ENCODE measurements at regions not wholly inside any gene's neighbourhood (a gene's known extent, or its start where the extent isn't known, plus 50 kb on each side); places are given as distances from the start of the nearest gene placed in this dataset.

DNA sequence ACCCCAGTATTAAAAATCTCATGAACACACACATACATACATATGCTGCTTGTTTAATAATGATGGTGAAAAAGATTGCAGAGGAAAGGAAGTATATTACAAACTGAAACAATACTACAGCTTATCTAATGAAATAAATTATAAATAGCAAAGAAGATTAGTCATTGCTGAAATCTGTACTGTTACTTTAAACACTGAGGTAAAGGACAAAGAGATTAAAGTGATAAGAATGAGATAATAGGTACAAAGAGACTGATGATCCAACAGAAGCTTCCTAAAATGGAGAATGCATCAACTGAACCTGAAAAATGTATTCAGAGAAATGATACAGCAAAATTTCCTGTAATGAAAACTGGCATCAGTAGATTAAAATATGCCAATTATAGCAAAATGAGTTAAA, 91.5 kb upstream of the KCND2 start:
- intact Hi-C loops (cut with DNase I), result no loop called here
- H3K4me1 ChIP-seq (replicated peaks), result no peaks in the 10 kb centered on the region
- no peak for DNase-seq (ENCODE audit: low spot score)
- no peak overlapping the region for H3K27ac ChIP-seq
- no peaks in the 10 kb centered on the region for H3K36me3 ChIP-seq
- no peaks in the 10 kb centered on the region for H3K27me3 ChIP-seq (replicated peaks; ENCODE audit: insufficient read depth)
- TF ChIP-seq POLR2AphosphoS5 (IDR thresholded peaks at IDR 0.05), result no peak
- TF ChIP-seq POLR2A (IDR thresholded peaks at IDR 0.05), result no peak
- TF ChIP-seq, protein P1, sequence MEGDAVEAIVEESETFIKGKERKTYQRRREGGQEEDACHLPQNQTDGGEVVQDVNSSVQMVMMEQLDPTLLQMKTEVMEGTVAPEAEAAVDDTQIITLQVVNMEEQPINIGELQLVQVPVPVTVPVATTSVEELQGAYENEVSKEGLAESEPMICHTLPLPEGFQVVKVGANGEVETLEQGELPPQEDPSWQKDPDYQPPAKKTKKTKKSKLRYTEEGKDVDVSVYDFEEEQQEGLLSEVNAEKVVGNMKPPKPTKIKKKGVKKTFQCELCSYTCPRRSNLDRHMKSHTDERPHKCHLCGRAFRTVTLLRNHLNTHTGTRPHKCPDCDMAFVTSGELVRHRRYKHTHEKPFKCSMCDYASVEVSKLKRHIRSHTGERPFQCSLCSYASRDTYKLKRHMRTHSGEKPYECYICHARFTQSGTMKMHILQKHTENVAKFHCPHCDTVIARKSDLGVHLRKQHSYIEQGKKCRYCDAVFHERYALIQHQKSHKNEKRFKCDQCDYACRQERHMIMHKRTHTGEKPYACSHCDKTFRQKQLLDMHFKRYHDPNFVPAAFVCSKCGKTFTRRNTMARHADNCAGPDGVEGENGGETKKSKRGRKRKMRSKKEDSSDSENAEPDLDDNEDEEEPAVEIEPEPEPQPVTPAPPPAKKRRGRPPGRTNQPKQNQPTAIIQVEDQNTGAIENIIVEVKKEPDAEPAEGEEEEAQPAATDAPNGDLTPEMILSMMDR (IDR thresholded peaks at IDR 0.05), result no peak
- H3K9me3 ChIP-seq, result no peaks in the 10 kb centered on the region
- no peak overlapping the region for H3K4me3 ChIP-seq

- Histone ChIP-seq H3K4me3 (no peak overlapping the region), H3K4me1 (replicated peaks) (no peaks in the 10 kb centered on the region), H3K9me3 (no peaks in the 10 kb centered on the region), H3K27ac (no peak overlapping the region), H3K36me3 (no peaks in the 10 kb centered on the region), H3K27me3 (replicated peaks; ENCODE audit: insufficient read depth) (no peaks in the 10 kb centered on the region)
- no peak for TF ChIP-seq POLR2AphosphoS5 (IDR thresholded peaks at IDR 0.05)
- TF ChIP-seq, protein P1 (IDR thresholded peaks at IDR 0.05), result no peak
- no peak for TF ChIP-seq POLR2A (IDR thresholded peaks at IDR 0.05)
- 32% methylated on average over 1 of the region's 1 CpG for WGBS
- no peak for DNase-seq (ENCODE audit: low spot score)
- intact Hi-C loops (cut with DNase I), result no loop called here
Observed at GRCh38 chr7:120184866-120185265, 88.1 kb upstream of the KCND2 start.

DNA sequence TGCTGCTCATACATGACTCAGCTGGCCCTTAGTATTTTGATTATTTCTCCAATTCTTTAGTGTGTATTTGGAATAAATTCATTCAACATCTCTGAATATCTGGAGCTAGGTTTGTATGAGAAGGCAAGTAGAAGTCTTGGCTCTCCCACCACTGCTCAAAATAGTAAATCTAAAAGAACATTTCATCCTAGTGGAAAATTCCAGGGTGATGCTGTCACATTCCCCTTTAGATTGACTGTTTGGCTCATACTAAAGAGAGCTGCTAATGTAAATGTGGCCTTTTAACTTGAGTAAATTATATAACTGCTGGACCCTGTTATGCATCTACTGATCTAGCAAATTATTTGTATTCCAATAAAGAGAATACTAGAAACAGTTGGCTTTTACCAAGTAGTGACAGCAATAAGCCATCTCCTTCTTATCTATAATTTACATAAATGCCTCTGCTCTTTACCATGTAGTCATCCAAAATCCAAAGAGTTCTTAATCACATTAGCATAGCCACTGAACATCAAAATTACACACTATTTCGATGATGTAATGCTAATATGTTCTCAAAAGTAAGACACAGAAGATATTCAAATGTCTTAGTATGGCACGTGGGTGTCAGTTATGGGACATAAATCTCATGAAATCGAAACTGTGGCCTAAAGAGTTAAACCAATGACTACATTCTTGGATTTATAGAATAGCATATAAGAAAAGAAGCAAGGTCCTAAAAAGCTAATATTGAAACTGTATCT, 86.9 kb upstream of the KCND2 start:
- Histone ChIP-seq H3K9me3 (no peaks in the 10 kb centered on the region), H3K36me3 (no peaks in the 10 kb centered on the region), H3K27me3 (replicated peaks; ENCODE audit: insufficient read depth) (no peaks in the 10 kb centered on the region), H3K4me3 (no peak overlapping the region), H3K4me1 (replicated peaks) (no peaks in the 10 kb centered on the region), H3K27ac (no peak overlapping the region)
- WGBS, result 79% methylated on average over 3 of the region's 3 CpGs
- intact Hi-C loops (cut with DNase I), result no loop called here
- TF ChIP-seq POLR2AphosphoS5 (IDR thresholded peaks at IDR 0.05) (no peak), POLR2A (IDR thresholded peaks at IDR 0.05) (no peak)
- TF ChIP-seq, protein P1 (IDR thresholded peaks at IDR 0.05), result no peak
- no peak for DNase-seq (ENCODE audit: low spot score)

- H3K36me3 ChIP-seq, result no peaks in the 10 kb centered on the region
- no peaks in the 10 kb centered on the region for H3K4me1 ChIP-seq (replicated peaks)
- H3K27ac ChIP-seq, result no peak overlapping the region
- no peak for TF ChIP-seq POLR2A (IDR thresholded peaks at IDR 0.05)
- TF ChIP-seq POLR2AphosphoS5 (IDR thresholded peaks at IDR 0.05), result no peak
- TF ChIP-seq, protein P1 (IDR thresholded peaks at IDR 0.05), result no peak
- no peaks in the 10 kb centered on the region for H3K9me3 ChIP-seq
- no peak overlapping the region for H3K4me3 ChIP-seq
- no peak for DNase-seq (ENCODE audit: low spot score)
- H3K27me3 ChIP-seq (replicated peaks; ENCODE audit: insufficient read depth), result no peaks in the 10 kb centered on the region
- WGBS, result 86% methylated on average over 4 of the region's 4 CpGs
- intact Hi-C loops (cut with DNase I), result no loop called here
Observed at GRCh38 chr7:120186688-120187087, 86.3 kb upstream of the KCND2 start.

DNA sequence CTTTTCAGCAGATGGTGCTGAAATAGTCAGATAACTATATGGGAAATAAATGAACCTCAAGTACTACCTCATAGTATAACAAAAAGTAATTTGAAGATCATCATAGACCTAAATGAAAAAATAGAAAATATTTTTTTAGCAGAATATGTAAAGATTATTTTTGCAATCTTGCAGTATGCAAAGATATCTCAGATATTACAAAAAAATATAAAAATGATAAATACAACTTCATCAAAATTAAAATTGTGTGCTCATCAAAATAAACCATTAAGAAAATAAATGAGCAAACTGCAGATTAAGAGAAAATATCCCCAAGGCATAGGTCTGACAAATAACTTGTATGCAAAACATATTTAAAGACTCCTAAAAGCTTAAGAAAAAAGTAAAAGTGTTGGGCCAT, 83.4 kb upstream of the KCND2 start:
- Histone ChIP-seq H3K27me3 (replicated peaks; ENCODE audit: insufficient read depth) (no peaks in the 10 kb centered on the region), H3K4me1 (replicated peaks) (no peaks in the 10 kb centered on the region), H3K36me3 (no peaks in the 10 kb centered on the region), H3K4me3 (no peak overlapping the region), H3K9me3 (no peaks in the 10 kb centered on the region), H3K27ac (no peak overlapping the region)
- TF ChIP-seq, protein P1 (IDR thresholded peaks at IDR 0.05), result no peak
- no peak for TF ChIP-seq POLR2AphosphoS5 (IDR thresholded peaks at IDR 0.05)
- no peak for TF ChIP-seq POLR2A (IDR thresholded peaks at IDR 0.05)
- intact Hi-C loops (cut with DNase I), result no loop called here
- no peak for DNase-seq (ENCODE audit: low spot score)
